Endothelial cell of umbilical vein (primary cell): ENCODE measurements at regions not wholly inside any gene's neighbourhood (a gene's known extent, or its start where the extent isn't known, plus 50 kb on each side); places are given as distances from the start of the nearest gene placed in this dataset.

ENCODE experiments used
- BruUV-seq: library from RNA; stranded (reverse); fragments of 400-500 nt; replicated peaks from 2 replicates; lab custom pipeline; 2021; lab: Mats Ljungman, UMichigan
- CTCF ChIA-PET: fragments of 300-600, 350-600 bp; sonication (Branson Sonifier 250); formaldehyde crosslinking; loops from one replicate; lab custom pipeline; 2021; ENCODE audit warnings: antibody characterized with exemption, inconsistent platforms; lab: Charles Lee
- POLR2A ChIA-PET: fragments of 300-600, 350-600 bp; sonication (Branson Sonifier 250); formaldehyde crosslinking; loops from one replicate; lab custom pipeline; 2021; ENCODE audit warnings: antibody characterized with exemption, inconsistent platforms; lab: Charles Lee
- DNase-seq: peaks from one replicate; pipeline ENCODE4 v3.0.0-alpha.2; 2011; ENCODE audit warnings: low read depth, low spot score
- FAIRE-seq: peaks from 2 replicates; lab custom pipeline; 2011; peaks lifted over from hg19 to GRCh38; lab: Jason Lieb, UNC
- H2AFZ ChIP-seq: 2 replicates; pipeline ENCODE4 v1.6.0; 2012; ENCODE audit warnings: low read depth, low read length, control low read depth, inconsistent platforms
- H3K27ac ChIP-seq: 2 replicates; pipeline ENCODE4 v1.5.1; 2011; ENCODE audit warnings: low read depth, mild to moderate bottlenecking, control low read depth, low read length, moderate library complexity; ENCODE audit not compliant: insufficient read depth
- H3K27me3 ChIP-seq, 2 experiments: 2 replicates each; pipeline versions ENCODE4 v1.6.0 to v1.6.1; 2011; ENCODE audit warnings: low read length in 2 of 2, mixed read lengths in 1 of 2; ENCODE audit not compliant: control insufficient read depth in 2 of 2, insufficient read depth in 2 of 2
- H3K36me3 ChIP-seq, 2 experiments: 2 replicates in 1 of 2; 3 replicates in 1 of 2; pipeline ENCODE4 v1.5.1; 2011; ENCODE audit warnings: low read length in 2 of 2, mild to moderate bottlenecking in 1 of 2, moderate library complexity in 1 of 2; ENCODE audit not compliant: control insufficient read depth in 2 of 2, insufficient read depth in 2 of 2; ENCODE audit errors: extremely low read depth in 1 of 2
- H3K4me1 ChIP-seq: 3 replicates; pipeline ENCODE4 v1.5.1; 2011; ENCODE audit warnings: mild to moderate bottlenecking, low read length; ENCODE audit not compliant: control insufficient read depth, insufficient read depth; ENCODE audit errors: extremely low read depth
- H3K4me2 ChIP-seq: 2 replicates; pipeline ENCODE4 v1.6.1; 2011; ENCODE audit warnings: low read length, control low read depth, mixed read lengths; ENCODE audit not compliant: insufficient read depth
- H3K4me3 ChIP-seq, 3 experiments: fragments of 200-600 bp in 1 of 3; sonication (generic), shearing (Covaris generic) in 1 of 3; replicated peaks in 1 of 3; 2 replicates each; pipeline ENCODE4 v1.5.1; 2011 to 2016; ENCODE audit warnings: control low read depth in 3 of 3, low read length in 3 of 3, mild to moderate bottlenecking in 2 of 3, inconsistent platforms in 1 of 3, low read depth in 1 of 3, moderate library complexity in 1 of 3; ENCODE audit not compliant: insufficient read depth in 1 of 3
- H3K79me2 ChIP-seq: 2 replicates; pipeline ENCODE4 v1.6.0; 2012; ENCODE audit warnings: low read length, inconsistent platforms; ENCODE audit not compliant: control insufficient read depth, insufficient read depth
- H3K9ac ChIP-seq: replicated peaks from 2 replicates; pipeline ENCODE3; 2011; ENCODE audit warnings: low read length, control low read depth; ENCODE audit not compliant: insufficient read depth; ENCODE audit errors: extremely low read depth
- H3K9me1 ChIP-seq: replicated peaks from 3 replicates; pipeline ENCODE4 v1.6.0; 2011; ENCODE audit warnings: mild to moderate bottlenecking, low read length; ENCODE audit not compliant: control insufficient read depth, insufficient read depth; ENCODE audit errors: extremely low read depth
- H3K9me3 ChIP-seq: replicated peaks from 2 replicates; pipeline ENCODE4 v1.5.1; 2012; ENCODE audit warnings: low read length, inconsistent platforms; ENCODE audit not compliant: control insufficient read depth, insufficient read depth
- H4K20me1 ChIP-seq: replicated peaks from 2 replicates; pipeline ENCODE3; 2011; ENCODE audit warnings: mild to moderate bottlenecking, low read length; ENCODE audit not compliant: control insufficient read depth, insufficient read depth; ENCODE audit errors: extremely low read depth
- CTCF ChIP-seq, 2 donors: IDR thresholded peaks; 1 replicate in 1 of 2; 2 replicates in 1 of 2; pipeline ENCODE4 v1.5.1; 2011; ENCODE audit warnings: low read length in 2 of 2, mild to moderate bottlenecking in 2 of 2, moderate library complexity in 2 of 2, control low read depth in 1 of 2, inconsistent platforms in 1 of 2, low read depth in 1 of 2; ENCODE audit not compliant: insufficient read depth in 1 of 2; ENCODE audit errors: extremely low read depth in 1 of 2
- EZH2 ChIP-seq: IDR thresholded peaks from 2 replicates; pipeline ENCODE4 v1.6.1; 2012; ENCODE audit warnings: borderline replicate concordance, low read depth, mild to moderate bottlenecking, moderate library complexity, low read length, inconsistent platforms; ENCODE audit not compliant: severe bottlenecking
- FOS ChIP-seq: IDR thresholded peaks from 2 replicates; pipeline ENCODE4 v1.6.1; 2011; ENCODE audit warnings: mild to moderate bottlenecking, low read length, moderate library complexity, borderline replicate concordance; ENCODE audit not compliant: insufficient read depth
- GATA2 ChIP-seq: IDR thresholded peaks from 2 replicates; pipeline ENCODE4 v1.7.0; 2011; ENCODE audit warnings: low read depth, mild to moderate bottlenecking, moderate library complexity, mixed read lengths, low read length; ENCODE audit not compliant: insufficient read length, insufficient read depth
- JUN ChIP-seq: IDR thresholded peaks from 2 replicates; pipeline ENCODE4 v1.6.1; 2011; ENCODE audit warnings: borderline replicate concordance, low read depth; ENCODE audit not compliant: insufficient read length, insufficient read depth
- MAX ChIP-seq: IDR thresholded peaks from 2 replicates; pipeline ENCODE4 v1.6.1; 2011; ENCODE audit not compliant: insufficient read depth, insufficient read length
- MYC ChIP-seq: IDR thresholded peaks from one replicate; pipeline ENCODE4 v1.6.1; 2011; ENCODE audit warnings: mild to moderate bottlenecking, low read depth, low read length
- POLR2A ChIP-seq: IDR thresholded peaks from 2 replicates; pipeline ENCODE4 v1.6.1; 2012; ENCODE audit warnings: low read depth, mild to moderate bottlenecking, control low read depth, low read length
- POLR2AphosphoS5 ChIP-seq: IDR thresholded peaks from 2 replicates; pipeline ENCODE4 v1.6.1; 2012; ENCODE audit warnings: low read depth, mild to moderate bottlenecking, control low read depth, low read length, moderate library complexity; ENCODE audit not compliant: insufficient read depth
- dilution Hi-C: fragments of 300-500 bp; cut with MboI; formaldehyde crosslinking; loops from one replicate; pipeline ENCODE4 v1.15.0; 2019; ENCODE audit warnings: low sequenced_read_pairs; ENCODE audit not compliant: extremely low pct_ligation_motif_present
- intact Hi-C: fragments of 100-400 bp; cut with micrococcal nuclease; formaldehyde crosslinking; loops from one replicate; pipeline ENCODE4 v1.10.0; 2022

- Histone ChIP-seq H3K4me2 (no peak overlapping the region), H3K36me3 (no peaks in the 10 kb centered on the region), H4K20me1 (no peaks in the 10 kb centered on the region), H3K4me3 (no peak overlapping the region), H3K9me1 (no peaks in the 10 kb centered on the region), H3K4me1 (no peaks in the 10 kb centered on the region), H3K27ac (no peak overlapping the region), H3K79me2 (no peaks in the 10 kb centered on the region), H3K27me3 (no peaks in the 10 kb centered on the region), H3K9me3 (no peaks in the 10 kb centered on the region), H2AFZ (no peak overlapping the region), H3K9ac (no peak overlapping the region)
- DNase-seq (no peak), FAIRE-seq (no peak)
- intact Hi-C loops (no loop called here), dilution Hi-C loops (no loop called here)
- POLR2A ChIA-PET, result no interaction called here
- no TSS peak for BruUV-seq
- no peak for TF ChIP-seq EZH2
- no peak for TF ChIP-seq MYC
- no peak for TF ChIP-seq MAX
- TF ChIP-seq POLR2AphosphoS5, result no peak
- TF ChIP-seq FOS, result no peak
- no peak for TF ChIP-seq GATA2
- no peak for TF ChIP-seq POLR2A
- TF ChIP-seq JUN, result no peak
- TF ChIP-seq CTCF (IDR thresholded peaks at IDR 0.05; ENCODE audit: extremely low read depth in 1 of 2, insufficient read depth in 1 of 2, low read depth in 1 of 2, low read length in 2 of 2), result no peak
- CTCF ChIA-PET, result no interaction called here
Measured at GRCh38 chr12:108066583-108067577, 62.2 kb upstream of the WSCD2 start.
